GM12878 (cell line): ENCODE measurements at regions not wholly inside any gene's neighbourhood (a gene's known extent, or its start where the extent isn't known, plus 50 kb on each side); places are given as distances from the start of the nearest gene placed in this dataset.

Experiments used
- ATAC-seq: fragments of 200-7000 bp; cut with Tn5 transposase; 3 replicates; pipeline ENCODE4 v1.9.1; 2020; ENCODE audit warnings: mild to moderate bottlenecking, moderate library complexity
- BruUV-seq: library from RNA; stranded (reverse); fragments of 400-500 nt; replicated peaks from 2 replicates; lab custom pipeline; 2021; lab: Mats Ljungman, UMichigan
- CTCF ChIA-PET: fragments of 300-600 bp; sonication (Branson Sonifier 250); formaldehyde crosslinking; extraction: SDS; loops from one replicate; lab custom pipeline; 2021; ENCODE audit warnings: inconsistent platforms; lab: Yijun Ruan, JAX
- POLR2A ChIA-PET: fragments of 350-600 bp; formaldehyde crosslinking; extraction: SDS; loops from one replicate; lab custom pipeline; 2021; ENCODE audit warnings: inconsistent platforms; lab: Charles Lee
- RAD21 ChIA-PET: fragments of 300-600 bp; sonication (Branson Sonifier 250); formaldehyde crosslinking; loops from one replicate; lab custom pipeline; 2023; ENCODE audit warnings: antibody characterized with exemption; ENCODE audit not compliant: unreplicated experiment; lab: Charles Lee
- SMC1A ChIA-PET: fragments of 300-600 bp; sonication (Branson Sonifier 250); formaldehyde crosslinking; loops from one replicate; lab custom pipeline; 2023; ENCODE audit not compliant: unreplicated experiment, uncharacterized antibody; lab: Charles Lee
- DNase-seq: peaks from one replicate; pipeline ENCODE4 v3.0.0-alpha.2; 2011; ENCODE audit warnings: low read depth, low spot score
- FAIRE-seq: peaks from 3 replicates; lab custom pipeline; 2011; peaks lifted over from hg19 to GRCh38; lab: Jason Lieb, UNC
- H2AFZ ChIP-seq: 2 replicates; pipeline ENCODE4 v1.6.0; 2011; ENCODE audit warnings: low read depth, low read length, control low read depth; ENCODE audit not compliant: control insufficient read depth
- H3K27ac ChIP-seq: 2 replicates; pipeline ENCODE4 v1.5.1; 2011; ENCODE audit warnings: control low read depth; ENCODE audit not compliant: control insufficient read depth, insufficient read depth
- H3K27me3 ChIP-seq, 2 experiments: replicated peaks in 1 of 2; 2 replicates each; pipeline versions ENCODE4 v1.6.0 to v1.6.1; 2011; ENCODE audit warnings: low read length in 1 of 2; ENCODE audit not compliant: control insufficient read depth in 2 of 2, insufficient read depth in 2 of 2
- H3K36me3 ChIP-seq, 2 experiments: 2 replicates each; pipeline ENCODE4 v1.5.1; 2011; ENCODE audit warnings: low read length in 1 of 2; ENCODE audit not compliant: control insufficient read depth in 2 of 2, insufficient read depth in 2 of 2
- H3K4me1 ChIP-seq: 2 replicates; pipeline ENCODE4 v1.6.1; 2011; ENCODE audit warnings: mild to moderate bottlenecking, low read length, moderate library complexity, mixed read lengths; ENCODE audit not compliant: control insufficient read depth, insufficient read depth
- H3K4me2 ChIP-seq: 2 replicates; pipeline ENCODE4 v1.6.0; 2011; ENCODE audit warnings: control low read depth; ENCODE audit not compliant: control insufficient read depth, insufficient read depth
- H3K4me3 ChIP-seq: fragments of 200-600 bp; sonication (generic); 2 replicates; pipeline ENCODE4 v1.5.1; 2016
- H3K79me2 ChIP-seq: 2 replicates; pipeline ENCODE4 v1.6.0; 2011; ENCODE audit warnings: low read length; ENCODE audit not compliant: control insufficient read depth, insufficient read depth
- H3K9ac ChIP-seq: 2 replicates; pipeline ENCODE4 v1.8.0; 2011; ENCODE audit warnings: low read length, control low read depth, mixed read lengths; ENCODE audit not compliant: control insufficient read depth, insufficient read depth
- H3K9me3 ChIP-seq: replicated peaks from 3 replicates; pipeline ENCODE4 v1.5.1; 2011; ENCODE audit warnings: mild to moderate bottlenecking, low read length; ENCODE audit not compliant: control insufficient read depth, insufficient read depth
- H4K20me1 ChIP-seq: 2 replicates; pipeline ENCODE4 v1.6.0; 2011; ENCODE audit not compliant: control insufficient read depth, insufficient read depth
- BHLHE40 ChIP-seq, 2 experiments: fragments of 450-650 bp in 1 of 2; IDR thresholded peaks; 2 replicates each; pipeline ENCODE4 v1.6.1; 2011 to 2017; ENCODE audit warnings: low read depth in 2 of 2, borderline replicate concordance in 1 of 2, improper control_type of control experiment in 1 of 2, low read length in 1 of 2, mild to moderate bottlenecking in 1 of 2
- ESRRA ChIP-seq: IDR thresholded peaks from 2 replicates; pipeline ENCODE4 v1.6.1; 2012; ENCODE audit warnings: mild to moderate bottlenecking, low read length, improper control_type of control experiment
- ETV6 ChIP-seq, 2 experiments: fragments of 450-650 bp in 1 of 2; IDR thresholded peaks in 1 of 2; conservative IDR thresholded peaks in 1 of 2; 2 replicates each; pipeline ENCODE4 v1.6.1; 2014; ENCODE audit warnings: antibody characterized with exemption in 1 of 2, borderline replicate concordance in 1 of 2, low read depth in 1 of 2, mild to moderate bottlenecking in 1 of 2, moderate library complexity in 1 of 2
- GABPA ChIP-seq: IDR thresholded peaks from 2 replicates; pipeline ENCODE4 v1.6.1; 2014; ENCODE audit warnings: antibody characterized with exemption, low read depth, mild to moderate bottlenecking, inconsistent platforms
- MEF2B ChIP-seq: fragments of 450-650 bp; IDR thresholded peaks from 2 replicates; pipeline ENCODE4 v1.6.1; 2018; ENCODE audit warnings: mild to moderate bottlenecking, moderate library complexity; ENCODE audit not compliant: partially characterized antibody, poor library complexity, severe bottlenecking
- NKRF ChIP-seq: fragments of 450-650 bp; conservative IDR thresholded peaks from 2 replicates; pipeline ENCODE4 v1.6.1; 2017; ENCODE audit warnings: mild to moderate bottlenecking, moderate library complexity
- SMARCA5 ChIP-seq: fragments of 450-650 bp; IDR thresholded peaks from 2 replicates; pipeline ENCODE4 v1.6.1; 2017; ENCODE audit warnings: mild to moderate bottlenecking
- STAT3 ChIP-seq: IDR thresholded peaks from 2 replicates; pipeline ENCODE4 v1.6.1; 2011; ENCODE audit warnings: low read depth, low read length, improper control_type of control experiment
- SUZ12 ChIP-seq: fragments of 200-600 bp; sonication (generic); IDR thresholded peaks from one replicate; pipeline ENCODE4 v1.6.1; 2018; ENCODE audit warnings: antibody characterized with exemption, mild to moderate bottlenecking; ENCODE audit not compliant: unreplicated experiment
- TARDBP ChIP-seq: IDR thresholded peaks from 2 replicates; pipeline ENCODE4 v1.6.1; 2016; ENCODE audit warnings: borderline replicate concordance
- TBL1XR1 ChIP-seq: IDR thresholded peaks from 2 replicates; pipeline ENCODE4 v1.6.1; 2012; ENCODE audit warnings: low read depth, low read length, improper control_type of control experiment
- WRNIP1 ChIP-seq: IDR thresholded peaks from 2 replicates; pipeline ENCODE4 v1.6.1; 2011; ENCODE audit warnings: low read depth, low read length, improper control_type of control experiment, borderline replicate concordance
- WGBS: methylation state at CpG from one replicate; pipeline ENCODE4 v1.1.6; 2016; ENCODE audit warnings: low lambda C conversion rate; ENCODE audit not compliant: insufficient replicate concordance, insufficient coverage; ENCODE audit errors: missing lambda C conversion rate; 5-methylcytosine and 5-hydroxymethylcytosine counted together
- in situ Hi-C: fragments of 300-500 bp; cut with MboI; formaldehyde crosslinking; loops from 9 replicates; pipeline ENCODE4 v1.14.3; 2018; ENCODE audit warnings: mixed read lengths
- intact Hi-C: fragments of 100-400 bp; cut with micrococcal nuclease; formaldehyde crosslinking; loops from one replicate; pipeline ENCODE4 v1.14.2; 2022; ENCODE audit not compliant: unreplicated experiment
- TF ChIP-seq, protein P1 (sequence below): fragments of 450-650 bp; IDR thresholded peaks from 2 replicates; pipeline ENCODE4 v1.6.1; 2018; ENCODE audit warnings: mild to moderate bottlenecking, low read depth, moderate library complexity; ENCODE audit not compliant: partially characterized antibody
- TF ChIP-seq, protein P2 (sequence below): IDR thresholded peaks from 2 replicates; pipeline ENCODE4 v1.6.1; 2011; ENCODE audit warnings: mild to moderate bottlenecking, low read depth, low read length, moderate library complexity; ENCODE audit not compliant: insufficient replicate concordance

DNA sequence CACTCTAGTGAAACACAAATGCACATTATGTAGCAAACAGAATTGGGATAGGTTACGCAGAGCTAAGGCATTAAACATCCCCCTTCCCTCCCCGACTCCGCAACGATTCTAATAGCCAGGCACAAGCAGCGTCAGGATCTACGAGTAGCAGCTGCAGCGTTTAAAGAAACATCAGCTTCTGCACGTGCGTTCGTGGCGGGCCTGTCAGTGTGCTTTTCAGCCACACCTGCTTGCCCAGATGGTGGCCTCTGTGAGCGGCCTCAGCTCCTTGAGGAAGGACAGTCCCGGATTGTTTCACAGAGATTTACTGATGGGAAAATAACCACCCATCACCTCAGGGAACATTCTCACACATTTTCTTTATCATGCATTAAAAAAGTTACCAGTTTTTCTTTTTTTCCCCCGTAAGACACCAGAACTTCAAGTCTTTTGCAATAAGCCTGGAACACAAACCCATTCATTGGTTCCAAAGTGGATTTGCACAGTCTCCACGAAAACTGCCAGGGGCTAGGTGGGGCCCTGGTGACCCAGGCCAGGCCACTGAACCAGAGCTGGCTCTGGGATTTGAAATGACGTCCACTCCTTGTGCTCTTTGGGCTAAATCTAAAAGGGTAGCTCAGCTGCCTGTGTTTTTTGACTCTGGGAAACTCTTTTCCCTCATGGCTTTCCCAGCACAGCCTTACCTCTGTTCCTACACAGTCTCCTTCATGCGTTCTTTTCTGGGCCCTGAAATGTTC, 325.5 kb downstream of the KCNRG start:
- Histone ChIP-seq H3K27me3 (no peaks in the 10 kb centered on the region; a peak in 1 of 4 replicates), H3K36me3 (no peaks in the 10 kb centered on the region), H3K9me3 (no peaks in the 10 kb centered on the region; the same call in 2 of the 3 replicates), H3K4me1 (no peaks in the 10 kb centered on the region), H3K4me2 (no peak overlapping the region), H3K4me3 (no peak overlapping the region), H4K20me1 (no peaks in the 10 kb centered on the region), H3K9ac (no peak overlapping the region), H3K27ac (no peak overlapping the region), H2AFZ (no peak overlapping the region), H3K79me2 (no peaks in the 10 kb centered on the region)
- ChIA-PET RAD21 (interaction anchor here (0.6 kb wide), 1 partner anchor 672 kb away, joined by 3 read pairs; no protein-coding TSS in a partner anchor), POLR2A (no interaction called here), SMC1A (no interaction called here), CTCF (no interaction called here)
- in situ Hi-C loops (no loop called here), intact Hi-C loops (no loop called here)
- no peak for FAIRE-seq
- WGBS, result 57% methylated on average over 17 of the region's 17 CpGs
- no peak for DNase-seq
- BruUV-seq, result no TSS peak
- no peak for ATAC-seq
- TF ChIP-seq GABPA, result no peak
- TF ChIP-seq SMARCA5, result no peak
- TF ChIP-seq, protein P1, sequence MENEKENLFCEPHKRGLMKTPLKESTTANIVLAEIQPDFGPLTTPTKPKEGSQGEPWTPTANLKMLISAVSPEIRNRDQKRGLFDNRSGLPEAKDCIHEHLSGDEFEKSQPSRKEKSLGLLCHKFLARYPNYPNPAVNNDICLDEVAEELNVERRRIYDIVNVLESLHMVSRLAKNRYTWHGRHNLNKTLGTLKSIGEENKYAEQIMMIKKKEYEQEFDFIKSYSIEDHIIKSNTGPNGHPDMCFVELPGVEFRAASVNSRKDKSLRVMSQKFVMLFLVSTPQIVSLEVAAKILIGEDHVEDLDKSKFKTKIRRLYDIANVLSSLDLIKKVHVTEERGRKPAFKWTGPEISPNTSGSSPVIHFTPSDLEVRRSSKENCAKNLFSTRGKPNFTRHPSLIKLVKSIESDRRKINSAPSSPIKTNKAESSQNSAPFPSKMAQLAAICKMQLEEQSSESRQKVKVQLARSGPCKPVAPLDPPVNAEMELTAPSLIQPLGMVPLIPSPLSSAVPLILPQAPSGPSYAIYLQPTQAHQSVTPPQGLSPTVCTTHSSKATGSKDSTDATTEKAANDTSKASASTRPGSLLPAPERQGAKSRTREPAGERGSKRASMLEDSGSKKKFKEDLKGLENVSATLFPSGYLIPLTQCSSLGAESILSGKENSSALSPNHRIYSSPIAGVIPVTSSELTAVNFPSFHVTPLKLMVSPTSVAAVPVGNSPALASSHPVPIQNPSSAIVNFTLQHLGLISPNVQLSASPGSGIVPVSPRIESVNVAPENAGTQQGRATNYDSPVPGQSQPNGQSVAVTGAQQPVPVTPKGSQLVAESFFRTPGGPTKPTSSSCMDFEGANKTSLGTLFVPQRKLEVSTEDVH, result no peak
- TF ChIP-seq STAT3, result no peak
- no peak for TF ChIP-seq TARDBP
- TF ChIP-seq NKRF, result no peak
- no peak for TF ChIP-seq ESRRA
- no peak for TF ChIP-seq WRNIP1
- TF ChIP-seq MEF2B, result no peak
- no peak for TF ChIP-seq BHLHE40 (IDR thresholded peaks at IDR 0.05; ENCODE audit: borderline replicate concordance in 1 of 2, low read depth in 2 of 2, low read length in 1 of 2)
- TF ChIP-seq, protein P2, sequence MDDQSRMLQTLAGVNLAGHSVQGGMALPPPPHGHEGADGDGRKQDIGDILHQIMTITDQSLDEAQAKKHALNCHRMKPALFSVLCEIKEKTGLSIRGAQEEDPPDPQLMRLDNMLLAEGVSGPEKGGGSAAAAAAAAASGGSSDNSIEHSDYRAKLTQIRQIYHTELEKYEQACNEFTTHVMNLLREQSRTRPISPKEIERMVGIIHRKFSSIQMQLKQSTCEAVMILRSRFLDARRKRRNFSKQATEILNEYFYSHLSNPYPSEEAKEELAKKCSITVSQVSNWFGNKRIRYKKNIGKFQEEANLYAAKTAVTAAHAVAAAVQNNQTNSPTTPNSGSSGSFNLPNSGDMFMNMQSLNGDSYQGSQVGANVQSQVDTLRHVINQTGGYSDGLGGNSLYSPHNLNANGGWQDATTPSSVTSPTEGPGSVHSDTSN, result no peak
- no peak for TF ChIP-seq SUZ12
- TF ChIP-seq ETV6 (conservative IDR thresholded peaks at IDR 0.05 in 1 of 2, IDR thresholded peaks at IDR 0.05 in 1 of 2; ENCODE audit: borderline replicate concordance in 1 of 2, low read depth in 1 of 2), result no peak
- TF ChIP-seq TBL1XR1, result no peak
